Right atrium auricular region (tissue), 2 donors: ENCODE measurements at regions not wholly inside any gene's neighbourhood (a gene's known extent, or its start where the extent isn't known, plus 50 kb on each side); places are given as distances from the start of the nearest gene placed in this dataset.

Experiments used
- DNase-seq: peaks from one replicate; pipeline ENCODE4 v3.0.0-alpha.2; 2019; ENCODE audit warnings: low spot score
- H3K27ac ChIP-seq, 2 donors: fragments of 200-600 bp; sonication (generic); 1 replicate in 1 of 2; 2 replicates in 1 of 2; pipeline ENCODE4 v1.5.1; 2016 to 2019
- H3K27me3 ChIP-seq, 2 donors: fragments of 200-600 bp; sonication (generic); one replicate each; pipeline versions ENCODE4 v1.5.1 to v1.6.0; 2017 to 2019
- H3K36me3 ChIP-seq: fragments of 200-600 bp; sonication (generic); one replicate; pipeline ENCODE4 v1.5.1; 2016
- H3K4me1 ChIP-seq, 2 donors: fragments of 200-600 bp; sonication (generic); one replicate each; pipeline versions ENCODE4 v1.5.1 to v1.6.0; 2017 to 2019
- H3K4me3 ChIP-seq, 2 donors: fragments of 200-600 bp; sonication (generic); 1 replicate in 1 of 2; 2 replicates in 1 of 2; pipeline ENCODE4 v1.5.1; 2017 to 2019; ENCODE audit warnings: mild to moderate bottlenecking in 1 of 2, moderate library complexity in 1 of 2
- H3K9me3 ChIP-seq, 2 donors: fragments of 200-600 bp; sonication (generic); one replicate each; pipeline ENCODE4 v1.5.1; 2019
- TF ChIP-seq, protein P1 (sequence below), 2 donors: fragments of 200-600 bp; sonication (generic); IDR thresholded peaks; one replicate each; pipeline ENCODE4 v1.5.1; 2019; ENCODE audit warnings: antibody characterized with exemption in 2 of 2

DNA sequence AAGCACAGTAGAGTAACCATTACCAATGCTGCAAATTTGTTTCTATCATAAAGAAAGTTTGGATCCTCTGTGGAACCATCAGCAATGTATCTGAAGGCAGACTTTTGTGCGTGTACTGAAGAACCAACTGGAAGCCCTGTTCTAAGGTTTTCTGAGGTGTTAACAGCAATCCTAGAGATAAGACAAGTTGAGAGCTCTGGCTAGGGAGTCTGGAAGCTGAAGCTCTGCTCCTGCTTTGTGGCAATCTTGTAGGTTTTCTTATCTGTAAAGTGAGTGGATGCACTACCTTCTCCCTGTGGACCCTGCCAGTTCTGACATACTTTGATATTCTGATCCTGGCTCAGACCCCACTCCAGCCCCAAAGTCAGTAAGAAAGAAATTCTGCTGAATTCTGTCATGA lies 171.2 kb upstream of the SLC14A2 start:
- DNase-seq: no peak
- H3K4me1 ChIP-seq: peaks cover 0 to 7% of the 10 kb centered on the region in 2 donors
- no peak overlapping the region for H3K27ac ChIP-seq
- H3K9me3 ChIP-seq: no peaks in the 10 kb centered on the region
- no peak overlapping the region for H3K4me3 ChIP-seq
- H3K27me3 ChIP-seq: no peaks in the 10 kb centered on the region
- no peaks in the 10 kb centered on the region for H3K36me3 ChIP-seq
- TF ChIP-seq, protein P1, sequence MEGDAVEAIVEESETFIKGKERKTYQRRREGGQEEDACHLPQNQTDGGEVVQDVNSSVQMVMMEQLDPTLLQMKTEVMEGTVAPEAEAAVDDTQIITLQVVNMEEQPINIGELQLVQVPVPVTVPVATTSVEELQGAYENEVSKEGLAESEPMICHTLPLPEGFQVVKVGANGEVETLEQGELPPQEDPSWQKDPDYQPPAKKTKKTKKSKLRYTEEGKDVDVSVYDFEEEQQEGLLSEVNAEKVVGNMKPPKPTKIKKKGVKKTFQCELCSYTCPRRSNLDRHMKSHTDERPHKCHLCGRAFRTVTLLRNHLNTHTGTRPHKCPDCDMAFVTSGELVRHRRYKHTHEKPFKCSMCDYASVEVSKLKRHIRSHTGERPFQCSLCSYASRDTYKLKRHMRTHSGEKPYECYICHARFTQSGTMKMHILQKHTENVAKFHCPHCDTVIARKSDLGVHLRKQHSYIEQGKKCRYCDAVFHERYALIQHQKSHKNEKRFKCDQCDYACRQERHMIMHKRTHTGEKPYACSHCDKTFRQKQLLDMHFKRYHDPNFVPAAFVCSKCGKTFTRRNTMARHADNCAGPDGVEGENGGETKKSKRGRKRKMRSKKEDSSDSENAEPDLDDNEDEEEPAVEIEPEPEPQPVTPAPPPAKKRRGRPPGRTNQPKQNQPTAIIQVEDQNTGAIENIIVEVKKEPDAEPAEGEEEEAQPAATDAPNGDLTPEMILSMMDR (IDR thresholded peaks at IDR 0.05): no peak

DNA sequence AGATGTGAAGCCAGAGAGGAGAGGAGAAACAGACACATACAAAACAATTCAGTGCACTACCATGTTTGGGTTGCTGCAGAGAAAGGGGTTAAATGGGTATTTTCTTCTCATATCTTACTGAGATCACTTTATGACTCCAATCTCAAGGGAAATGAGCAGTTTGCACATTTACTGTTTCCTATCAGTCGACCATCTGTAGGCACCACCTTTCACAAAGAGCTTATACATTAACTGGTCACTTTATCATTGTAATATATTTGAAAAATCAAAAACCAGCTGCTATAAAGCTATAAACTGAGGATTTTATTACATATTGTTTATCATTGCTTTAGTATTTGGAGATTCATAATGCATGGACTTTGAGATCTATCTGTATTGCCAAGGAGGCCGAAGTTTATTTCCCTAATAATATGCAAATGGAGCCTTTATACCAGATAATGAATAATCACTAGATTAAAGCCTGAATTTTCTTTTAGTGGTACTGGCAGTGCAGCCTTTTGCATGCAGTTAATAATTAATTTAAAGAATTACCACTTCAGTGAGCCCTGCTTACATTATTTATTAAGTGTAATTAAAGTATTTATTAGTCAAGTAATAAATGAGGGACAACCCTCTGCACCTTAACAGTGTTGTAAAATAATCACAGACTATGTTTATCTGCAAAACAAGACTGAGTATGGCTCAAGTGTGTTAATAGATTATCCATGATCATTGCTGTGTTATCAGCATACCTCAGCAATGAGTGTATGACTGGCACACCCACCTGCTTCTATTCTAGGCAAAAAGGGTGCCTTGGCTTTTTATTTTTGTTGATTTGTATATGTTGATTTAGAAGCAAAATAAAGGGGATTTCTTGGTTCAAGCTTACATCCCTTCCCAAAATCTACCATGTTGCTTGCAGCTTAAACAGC lies 167.7 kb upstream of the SLC14A2 start:
- H3K4me1 ChIP-seq: peaks cover 0 to 26% of the 10 kb centered on the region in 2 donors
- TF ChIP-seq, protein P1 (IDR thresholded peaks at IDR 0.05): no peak
- no peaks in the 10 kb centered on the region for H3K9me3 ChIP-seq
- DNase-seq: no peak
- no peak overlapping the region for H3K27ac ChIP-seq
- no peaks in the 10 kb centered on the region for H3K27me3 ChIP-seq
- no peaks in the 10 kb centered on the region for H3K36me3 ChIP-seq
- H3K4me3 ChIP-seq: no peak overlapping the region

DNA sequence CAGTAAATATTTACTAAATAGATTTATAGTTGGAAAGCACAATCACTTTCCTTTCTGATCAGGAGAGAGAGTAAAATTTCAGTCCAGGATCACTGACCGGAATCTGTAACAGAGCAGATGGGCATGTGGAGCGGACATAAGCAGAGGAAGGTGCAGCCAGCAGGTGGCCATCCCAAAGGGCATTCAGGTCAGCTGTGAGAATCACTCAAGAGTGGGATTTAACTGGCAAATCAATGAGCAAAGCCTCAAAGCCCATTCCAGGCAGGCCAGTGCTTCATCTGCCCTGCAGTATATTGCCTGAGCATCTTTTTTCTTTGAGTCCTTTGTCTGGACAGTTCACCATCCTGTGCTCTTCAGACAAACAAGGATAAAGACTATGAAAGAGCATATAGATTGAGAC lies 166.4 kb upstream of the SLC14A2 start:
- H3K4me1 ChIP-seq: peaks cover 0 to 26% of the 10 kb centered on the region in 2 donors
- no peak overlapping the region for H3K4me3 ChIP-seq
- no peaks in the 10 kb centered on the region for H3K36me3 ChIP-seq
- H3K27me3 ChIP-seq: no peaks in the 10 kb centered on the region
- TF ChIP-seq, protein P1 (IDR thresholded peaks at IDR 0.05): no peak
- H3K27ac ChIP-seq: peak overlapping the region; percentile 66 to 73
- no peak for DNase-seq
- H3K9me3 ChIP-seq: no peaks in the 10 kb centered on the region

DNA sequence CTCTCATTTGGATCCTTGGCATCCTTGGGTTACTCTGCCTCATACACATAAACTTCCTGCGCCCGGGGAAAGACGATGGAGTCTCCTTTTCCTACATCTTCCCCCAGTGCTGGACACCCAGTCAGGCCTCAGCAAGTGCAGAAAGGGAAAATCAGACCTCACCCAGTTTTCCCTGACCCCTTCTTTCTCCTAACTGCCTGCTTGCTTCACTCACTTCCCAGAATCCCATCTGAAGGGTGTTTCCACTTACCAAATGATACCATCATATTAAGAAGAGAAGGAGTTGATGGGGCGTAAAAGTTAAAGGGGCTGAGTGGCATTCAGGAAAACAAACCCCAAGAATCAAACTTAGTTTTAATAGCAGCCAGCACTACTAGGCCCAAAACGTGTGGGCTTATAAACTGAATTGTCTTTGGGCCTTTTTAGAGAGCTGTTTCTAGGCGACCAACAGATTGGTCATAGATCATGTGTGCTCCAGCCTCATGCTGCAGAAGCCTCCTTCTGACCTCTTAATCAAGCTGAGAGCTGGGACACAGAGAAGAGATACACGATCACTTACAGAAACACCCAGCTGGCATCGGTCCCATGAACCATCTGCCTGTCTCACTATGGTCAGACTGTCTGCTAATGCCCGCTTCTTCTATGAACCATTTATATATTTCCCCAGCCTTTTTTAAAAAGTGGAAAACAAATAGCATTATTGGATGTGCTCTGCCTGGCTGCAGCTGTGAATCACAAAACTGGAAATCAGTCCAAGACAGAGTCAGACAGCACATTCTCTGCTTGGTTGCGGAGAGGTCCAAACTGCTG lies 165.7 kb upstream of the SLC14A2 start:
- H3K36me3 ChIP-seq: no peaks in the 10 kb centered on the region
- no peak for DNase-seq
- peak overlapping the region; percentile 66 to 73 for H3K27ac ChIP-seq
- peaks cover 0 to 23% of the 10 kb centered on the region in 2 donors for H3K4me1 ChIP-seq
- H3K27me3 ChIP-seq: no peaks in the 10 kb centered on the region
- H3K9me3 ChIP-seq: no peaks in the 10 kb centered on the region
- no peak overlapping the region for H3K4me3 ChIP-seq
- TF ChIP-seq, protein P1 (IDR thresholded peaks at IDR 0.05): no peak

DNA sequence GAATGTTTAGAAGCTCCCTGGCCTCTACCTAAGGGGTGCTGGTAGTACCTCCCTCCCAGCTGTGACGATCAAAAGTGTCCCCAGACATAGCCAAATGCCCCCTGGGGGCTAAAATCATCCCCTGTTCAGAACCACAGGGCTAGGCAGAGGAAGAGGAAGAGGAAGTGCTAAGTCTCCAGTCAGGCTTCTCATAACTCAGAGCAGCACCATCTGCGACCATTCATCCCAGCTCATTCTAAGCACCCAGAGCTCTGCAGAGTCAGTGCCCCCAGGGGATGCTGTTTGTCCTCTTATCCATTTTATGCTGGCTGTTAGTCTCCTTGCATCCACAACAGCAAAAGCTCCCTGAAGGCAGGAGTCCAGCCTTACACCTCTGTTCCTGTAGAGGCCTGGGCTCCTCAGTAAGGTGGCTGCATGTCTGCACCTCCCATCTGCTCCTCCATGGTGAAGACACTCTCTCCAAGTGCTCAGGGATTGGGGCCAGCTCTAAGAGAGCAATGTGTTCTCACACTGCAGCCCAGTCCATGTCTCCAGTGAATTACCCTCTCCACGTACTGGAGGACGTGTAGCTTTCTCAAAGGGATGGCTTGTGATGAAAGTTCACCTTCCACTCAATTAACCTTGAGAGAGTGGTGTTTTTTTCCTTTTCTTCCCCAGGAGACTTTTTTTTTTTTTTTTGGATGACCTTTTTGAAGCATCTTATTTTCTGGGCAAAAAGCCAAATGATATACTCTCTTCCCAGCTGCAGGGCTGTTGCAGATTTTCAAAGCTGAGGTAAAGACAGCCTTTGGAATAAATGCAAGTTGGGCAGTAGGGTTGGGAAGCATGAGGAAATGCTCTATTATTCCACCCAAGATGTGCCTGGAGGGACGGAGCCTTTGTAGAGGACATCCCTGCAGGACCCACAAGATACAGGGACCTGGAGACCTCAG lies 158.9 kb upstream of the SLC14A2 start:
- Histone ChIP-seq H3K27me3 (no peaks in the 10 kb centered on the region), H3K9me3 (no peaks in the 10 kb centered on the region), H3K36me3 (no peaks in the 10 kb centered on the region), H3K4me3 (no peak overlapping the region), H3K4me1 (peaks cover 0 to 13% of the 10 kb centered on the region in 2 donors), H3K27ac (no peak overlapping the region)
- TF ChIP-seq, protein P1 (IDR thresholded peaks at IDR 0.05): no peak
- no peak for DNase-seq
